GM12872 (cell line): ENCODE measurements at regions not wholly inside any gene's neighbourhood (a gene's known extent, or its start where the extent isn't known, plus 50 kb on each side); places are given as distances from the start of the nearest gene placed in this dataset.

Source experiments
- CTCF ChIP-seq: IDR thresholded peaks from 3 replicates; pipeline ENCODE4 v1.5.1; 2011; ENCODE audit warnings: low read depth, mild to moderate bottlenecking, low read length, moderate library complexity; ENCODE audit not compliant: insufficient read depth

DNA sequence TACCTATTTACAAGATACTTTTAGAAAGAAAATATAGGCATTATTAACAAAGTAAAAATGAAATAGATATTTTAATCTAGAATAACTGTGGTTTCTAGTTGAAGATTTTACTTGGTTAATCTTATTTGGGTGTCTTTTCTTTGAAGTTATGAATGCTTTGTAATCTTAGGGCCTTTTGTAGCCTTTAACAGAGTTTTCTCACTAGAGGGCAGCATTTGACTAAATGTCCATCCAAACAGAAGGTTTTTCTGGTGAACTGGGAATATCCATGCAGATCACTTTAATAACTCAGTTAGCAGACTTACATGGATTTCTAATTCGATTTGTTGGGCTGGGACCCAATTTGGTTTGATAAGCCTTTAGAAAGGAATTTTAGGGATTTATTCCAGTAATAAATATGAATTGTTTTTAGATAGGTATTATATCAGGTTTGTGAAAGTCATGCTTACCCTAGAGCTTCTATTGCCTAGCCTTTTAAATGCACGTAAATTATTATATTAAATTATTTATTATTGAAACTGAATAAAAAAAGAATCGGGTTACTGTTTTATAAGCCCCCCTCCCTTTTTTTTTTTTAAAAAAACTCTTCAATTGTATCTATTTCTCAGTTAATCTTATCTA, 119.7 kb downstream of the ZNF326 start:
- peak; percentile 60 for TF ChIP-seq CTCF

- TF ChIP-seq CTCF = no peak
Measured at GRCh38 chr1:90107990-90108389, 113.1 kb downstream of the ZNF326 start.

DNA sequence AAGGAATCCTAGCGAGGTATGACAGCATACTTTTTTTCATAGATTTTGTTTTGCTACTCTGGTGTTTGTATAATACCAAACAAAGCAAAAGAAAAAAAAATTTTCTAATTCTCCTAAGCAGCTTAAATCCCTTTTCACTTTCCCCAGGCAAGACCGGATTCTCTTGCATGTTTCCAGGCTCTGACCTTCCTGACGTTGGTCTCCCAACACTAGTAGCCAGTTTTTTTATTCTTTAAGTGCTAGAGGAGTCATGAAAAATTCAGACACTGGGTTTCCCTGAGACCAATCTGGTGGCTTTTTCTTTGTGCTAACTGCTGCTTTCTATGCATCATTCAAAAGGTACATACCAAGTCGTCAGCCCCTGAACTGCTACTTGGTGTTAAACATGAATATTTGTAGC, 111.4 kb downstream of the ZNF326 start:
- no peak for TF ChIP-seq CTCF

GRCh38 chr1:90104941-90105538, 110.1 kb downstream of the ZNF326 start:
- no peak for TF ChIP-seq CTCF

DNA sequence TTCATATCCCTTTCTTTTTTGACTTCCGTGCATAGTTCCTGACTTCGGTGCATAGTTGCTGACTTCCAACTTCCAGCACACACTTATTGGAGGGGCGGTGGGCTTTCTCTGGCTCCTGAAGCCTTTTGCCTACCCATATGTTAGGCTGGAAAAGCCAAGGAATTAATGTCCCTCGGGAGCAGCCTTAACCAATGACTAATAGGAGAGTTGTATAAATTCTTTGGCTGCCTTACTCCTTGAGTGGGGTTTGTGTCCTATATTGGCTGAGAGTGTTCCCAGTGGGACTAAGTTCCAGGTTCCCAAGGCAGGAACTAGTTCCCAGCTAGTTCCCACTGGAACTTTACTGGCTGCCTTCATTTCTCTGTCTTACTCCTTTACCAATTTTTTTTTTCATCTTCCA, 105.7 kb downstream of the ZNF326 start:
- no peak for TF ChIP-seq CTCF

DNA sequence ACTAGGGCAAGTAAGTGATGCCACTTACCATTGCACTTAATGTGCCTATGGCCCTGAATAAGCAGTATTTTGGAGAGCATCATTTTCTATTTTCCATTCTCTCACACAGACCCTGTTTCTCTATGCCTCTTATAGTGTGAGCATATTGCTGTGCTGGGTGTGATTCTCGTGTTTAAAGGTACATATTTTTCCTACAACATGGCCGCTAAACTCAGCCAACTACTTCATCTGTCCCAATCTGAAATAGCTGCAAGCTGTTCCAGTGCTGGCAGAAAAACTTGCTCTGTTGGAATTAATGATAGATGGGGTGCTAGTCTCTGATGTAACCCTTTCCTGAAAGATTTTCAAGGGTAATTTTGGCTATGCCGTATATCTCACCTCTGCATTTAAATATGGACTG, 97.5 kb downstream of the ZNF326 start:
- TF ChIP-seq CTCF = no peak
